Esophagus squamous epithelium (tissue), 4 donors: ENCODE measurements at regions not wholly inside any gene's neighbourhood (a gene's known extent, or its start where the extent isn't known, plus 50 kb on each side); places are given as distances from the start of the nearest gene placed in this dataset.

Experiments used
- POLR2A ChIP-seq, 4 donors: fragments of 450-650 bp; IDR thresholded peaks; one replicate each; pipeline ENCODE4 v1.6.1; 2017; ENCODE audit warnings: antibody characterized with exemption in 4 of 4, mild to moderate bottlenecking in 4 of 4, moderate library complexity in 3 of 4
- TF ChIP-seq, protein P1 (sequence below), 6 experiments: fragments of 450-650 bp in 4 of 6; fragments of 200-600 bp in 2 of 6; sonication (generic) in 2 of 6; IDR thresholded peaks; one replicate each; pipeline ENCODE4 v1.5.1; 2016 to 2019; ENCODE audit warnings: antibody characterized with exemption in 6 of 6, mild to moderate bottlenecking in 4 of 6, moderate library complexity in 4 of 6

DNA sequence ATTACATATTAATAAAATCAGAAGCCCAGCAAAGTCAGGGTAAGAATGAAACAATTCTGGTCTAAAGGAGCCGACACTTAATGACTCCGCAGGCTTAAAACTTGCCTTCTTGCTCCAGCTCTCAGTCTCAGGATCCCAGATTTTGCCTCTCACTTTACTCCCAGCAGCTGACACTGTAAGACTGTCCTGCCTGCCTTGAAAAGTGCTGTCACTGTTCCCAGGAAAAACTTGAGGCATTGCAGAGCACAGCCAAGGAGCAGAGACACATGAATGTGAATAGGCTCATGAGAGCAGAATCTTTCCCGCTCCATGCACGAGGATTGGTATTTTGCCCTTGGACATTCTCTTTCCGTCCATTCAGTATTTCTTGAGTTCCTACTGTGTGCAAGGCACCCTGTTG, 457.6 kb upstream of the ZFHX3 start:
- no peak for TF ChIP-seq POLR2A (IDR thresholded peaks at IDR 0.05)
- TF ChIP-seq, protein P1, sequence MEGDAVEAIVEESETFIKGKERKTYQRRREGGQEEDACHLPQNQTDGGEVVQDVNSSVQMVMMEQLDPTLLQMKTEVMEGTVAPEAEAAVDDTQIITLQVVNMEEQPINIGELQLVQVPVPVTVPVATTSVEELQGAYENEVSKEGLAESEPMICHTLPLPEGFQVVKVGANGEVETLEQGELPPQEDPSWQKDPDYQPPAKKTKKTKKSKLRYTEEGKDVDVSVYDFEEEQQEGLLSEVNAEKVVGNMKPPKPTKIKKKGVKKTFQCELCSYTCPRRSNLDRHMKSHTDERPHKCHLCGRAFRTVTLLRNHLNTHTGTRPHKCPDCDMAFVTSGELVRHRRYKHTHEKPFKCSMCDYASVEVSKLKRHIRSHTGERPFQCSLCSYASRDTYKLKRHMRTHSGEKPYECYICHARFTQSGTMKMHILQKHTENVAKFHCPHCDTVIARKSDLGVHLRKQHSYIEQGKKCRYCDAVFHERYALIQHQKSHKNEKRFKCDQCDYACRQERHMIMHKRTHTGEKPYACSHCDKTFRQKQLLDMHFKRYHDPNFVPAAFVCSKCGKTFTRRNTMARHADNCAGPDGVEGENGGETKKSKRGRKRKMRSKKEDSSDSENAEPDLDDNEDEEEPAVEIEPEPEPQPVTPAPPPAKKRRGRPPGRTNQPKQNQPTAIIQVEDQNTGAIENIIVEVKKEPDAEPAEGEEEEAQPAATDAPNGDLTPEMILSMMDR (IDR thresholded peaks at IDR 0.05), result no peak
